NCI-H2107 (cell line): ENCODE measurements at regions not wholly inside any gene's neighbourhood (a gene's known extent, or its start where the extent isn't known, plus 50 kb on each side); places are given as distances from the start of the nearest gene placed in this dataset.

Source experiments
- DNase-seq: peaks from one replicate; lab custom pipeline; 2025; lab: John Stamatoyannopoulos, UW

- no peak for DNase-seq
Observed at GRCh38 chr20:48300529-48300928, 515.2 kb upstream of the SULF2 start.

GRCh38 chr20:48298851-48299484 is 513.7 kb upstream of the SULF2 start:
- DNase-seq, result peak; percentile 52

GRCh38 chr20:48298433-48298832 is 513.2 kb upstream of the SULF2 start:
- no peak for DNase-seq

GRCh38 chr20:48295966-48296421 is 510.7 kb upstream of the SULF2 start:
- no peak for DNase-seq

- DNase-seq, result no peak
Observed at GRCh38 chr20:48295445-48295903, 510.2 kb upstream of the SULF2 start.

- DNase-seq, result no peak
Observed at GRCh38 chr20:48294942-48295341, 509.7 kb upstream of the SULF2 start.

- DNase-seq, result no peak
Observed at GRCh38 chr20:48294196-48294595, 508.9 kb upstream of the SULF2 start.

GRCh38 chr20:48293671-48294070 is 508.4 kb upstream of the SULF2 start:
- DNase-seq, result no peak

- no peak for DNase-seq
Observed at GRCh38 chr20:48292806-48293205, 507.5 kb upstream of the SULF2 start.

GRCh38 chr20:48291896-48292295 is 506.6 kb upstream of the SULF2 start:
- DNase-seq, result no peak

- DNase-seq, result no peak
Observed at GRCh38 chr20:48288930-48289507, 503.7 kb upstream of the SULF2 start.

- no peak for DNase-seq
Observed at GRCh38 chr20:48287552-48288170, 502.4 kb upstream of the SULF2 start.

- DNase-seq, result no peak
Observed at GRCh38 chr20:48287021-48287494, 501.8 kb upstream of the SULF2 start.

GRCh38 chr20:48286601-48287000 is 501.3 kb upstream of the SULF2 start:
- no peak for DNase-seq

GRCh38 chr20:48285656-48286055 is 500.4 kb upstream of the SULF2 start:
- DNase-seq, result no peak

GRCh38 chr20:48284837-48285236 is 499.6 kb upstream of the SULF2 start:
- no peak for DNase-seq

- no peak for DNase-seq
Observed at GRCh38 chr20:48284315-48284714, 499.0 kb upstream of the SULF2 start.

GRCh38 chr20:48283470-48284110 is 498.3 kb upstream of the SULF2 start:
- no peak for DNase-seq

GRCh38 chr20:48282591-48283228 is 497.4 kb upstream of the SULF2 start:
- DNase-seq, result no peak

GRCh38 chr20:48281501-48281900 is 496.2 kb upstream of the SULF2 start:
- DNase-seq, result no peak

GRCh38 chr20:48278961-48279481 is 493.7 kb upstream of the SULF2 start:
- DNase-seq, result no peak

GRCh38 chr20:48277266-48277665 is 492.0 kb upstream of the SULF2 start:
- no peak for DNase-seq
